HepG2 (cell line): ENCODE measurements at regions not wholly inside any gene's neighbourhood (a gene's known extent, or its start where the extent isn't known, plus 50 kb on each side); places are given as distances from the start of the nearest gene placed in this dataset.

Experiments used
- ATAC-seq: fragments of 200-7000 bp; cut with Tn5 transposase; 3 replicates; pipeline ENCODE4 v1.9.1; 2020; ENCODE audit warnings: mild to moderate bottlenecking, moderate library complexity
- BruUV-seq: library from RNA; stranded (reverse); fragments of 400-500 nt; replicated peaks from 2 replicates; lab custom pipeline; 2021; lab: Mats Ljungman, UMichigan
- CTCF ChIA-PET: fragments of 300-600 bp; formaldehyde crosslinking; extraction: SDS; loops from one replicate; lab custom pipeline; 2021; ENCODE audit warnings: low total read pairs, inconsistent platforms, low intra/inter-chr PET ratio; lab: Yijun Ruan, JAX
- POLR2A ChIA-PET: fragments of 350-600 bp; sonication (Branson Sonifier 250); formaldehyde crosslinking; loops from one replicate; lab custom pipeline; 2020; ENCODE audit warnings: antibody characterized with exemption, inconsistent platforms; lab: Yijun Ruan, JAX
- DNase-seq: peaks from one replicate; pipeline ENCODE4 v3.0.0-alpha.2; 2015; ENCODE audit warnings: low spot score
- FAIRE-seq: peaks from 3 replicates; lab custom pipeline; 2011; peaks lifted over from hg19 to GRCh38; lab: Jason Lieb, UNC
- H2AFZ ChIP-seq: one replicate; pipeline ENCODE4 v1.6.1; 2011; ENCODE audit warnings: low read length, inconsistent platforms
- H3K27ac ChIP-seq: fragments of 300-600 bp; 3 replicates; pipeline ENCODE4 v1.8.0; 2011; ENCODE audit warnings: mixed run types, mild to moderate bottlenecking, mixed read lengths, low read length, inconsistent platforms; ENCODE audit not compliant: insufficient read depth; ENCODE audit errors: extremely low read length
- H3K27me3 ChIP-seq, 2 experiments: fragments of 200-600 bp in 1 of 2; 2 replicates in 1 of 2; 3 replicates in 1 of 2; pipeline versions ENCODE4 v1.6.0 to v1.8.0; 2011; ENCODE audit warnings: low read length in 2 of 2, mild to moderate bottlenecking in 2 of 2, moderate library complexity in 2 of 2, inconsistent platforms in 1 of 2; ENCODE audit not compliant: insufficient read depth in 2 of 2, control insufficient read depth in 1 of 2
- H3K36me3 ChIP-seq, 2 experiments: fragments of 200-600 bp in 1 of 2; replicated peaks in 1 of 2; 2 replicates in 1 of 2; 3 replicates in 1 of 2; pipeline versions ENCODE4 v1.5.1 to v1.8.0; 2011; ENCODE audit warnings: low read length in 2 of 2, inconsistent platforms in 1 of 2; ENCODE audit not compliant: insufficient read depth in 2 of 2, control insufficient read depth in 1 of 2
- H3K4me1 ChIP-seq: 2 replicates; pipeline ENCODE4 v1.5.1; 2012; ENCODE audit warnings: low read length, inconsistent platforms; ENCODE audit not compliant: insufficient read depth
- H3K4me2 ChIP-seq: 2 replicates; pipeline ENCODE4 v1.6.0; 2011; ENCODE audit warnings: low read depth, low read length, inconsistent platforms
- H3K4me3 ChIP-seq, 3 experiments: fragments of 200-600 bp in 1 of 3; sonication (generic), shearing (Covaris generic) in 1 of 3; replicated peaks in 1 of 3; 2 replicates each; pipeline ENCODE4 v1.5.1; 2011 to 2016; ENCODE audit warnings: low read length in 3 of 3, inconsistent platforms in 2 of 3, low read depth in 2 of 3, mild to moderate bottlenecking in 2 of 3, control low read depth in 1 of 3, mixed read lengths in 1 of 3; ENCODE audit not compliant: insufficient read depth in 1 of 3
- H3K79me2 ChIP-seq: one replicate; pipeline ENCODE4 v1.6.1; 2011; ENCODE audit warnings: low read length, inconsistent platforms; ENCODE audit not compliant: insufficient read depth
- H3K9ac ChIP-seq: 2 replicates; pipeline ENCODE4 v1.6.0; 2011; ENCODE audit warnings: mild to moderate bottlenecking, low read depth, low read length, inconsistent platforms; ENCODE audit not compliant: insufficient read depth
- H3K9me3 ChIP-seq: 2 replicates; pipeline ENCODE4 v1.5.1; 2012; ENCODE audit warnings: mild to moderate bottlenecking, low read length
- H4K20me1 ChIP-seq: 2 replicates; pipeline ENCODE4 v1.6.0; 2011; ENCODE audit warnings: inconsistent platforms, mild to moderate bottlenecking, low read length, moderate library complexity; ENCODE audit not compliant: insufficient read depth
- BRF2 ChIP-seq: sonication (generic); formaldehyde crosslinking; IDR thresholded peaks from 2 replicates; pipeline ENCODE4 v1.8.1; 2022; ENCODE audit warnings: mild to moderate bottlenecking, missing genetic modification reagents
- DPF2 ChIP-seq: sonication (generic); formaldehyde crosslinking; IDR thresholded peaks from 2 replicates; pipeline ENCODE4 v1.4.0; 2020; ENCODE audit warnings: mild to moderate bottlenecking, low read depth, missing genetic modification reagents, borderline replicate concordance
- GLI4 ChIP-seq: sonication (generic); formaldehyde crosslinking; IDR thresholded peaks from 2 replicates; pipeline ENCODE4 v1.5.1; 2020; ENCODE audit warnings: missing genetic modification reagents, mild to moderate bottlenecking, moderate library complexity, borderline replicate concordance
- HBP1 ChIP-seq: IDR thresholded peaks from 2 replicates; pipeline ENCODE4 v1.6.1; 2016; ENCODE audit warnings: low read depth, control low read depth
- HMG20B ChIP-seq: conservative IDR thresholded peaks from 2 replicates; pipeline ENCODE4 v1.6.1; 2016; ENCODE audit warnings: missing genetic modification reagents, missing compliant biosample characterization
- KLF9 ChIP-seq: IDR thresholded peaks from 2 replicates; pipeline ENCODE4 v1.6.1; 2016; ENCODE audit warnings: low read depth
- NCOA5 ChIP-seq: sonication (generic); formaldehyde crosslinking; IDR thresholded peaks from 2 replicates; pipeline ENCODE4 v1.4.0; 2020; ENCODE audit warnings: missing genetic modification reagents
- NR2C2 ChIP-seq: sonication (generic); formaldehyde crosslinking; IDR thresholded peaks from 2 replicates; pipeline ENCODE4 v1.4.0; 2020; ENCODE audit warnings: missing genetic modification reagents, mild to moderate bottlenecking, moderate library complexity, borderline replicate concordance
- ZBTB37 ChIP-seq: sonication (generic); formaldehyde crosslinking; IDR thresholded peaks from 2 replicates; pipeline ENCODE4 v1.4.0; 2020; ENCODE audit warnings: mild to moderate bottlenecking, missing genetic modification reagents
- ZBTB38 ChIP-seq: sonication (generic); formaldehyde crosslinking; IDR thresholded peaks from 2 replicates; pipeline ENCODE4 v1.5.1; 2020; ENCODE audit warnings: mild to moderate bottlenecking, missing genetic modification reagents
- ZZZ3 ChIP-seq: sonication (generic); formaldehyde crosslinking; IDR thresholded peaks from 2 replicates; pipeline ENCODE4 v1.4.0; 2020; ENCODE audit warnings: missing genetic modification reagents, mild to moderate bottlenecking, borderline replicate concordance
- WGBS: methylation state at CpG from one replicate; pipeline ENCODE4 v1.1.6; 2017; ENCODE audit warnings: low lambda C conversion rate; 5-methylcytosine and 5-hydroxymethylcytosine counted together
- in situ Hi-C: cut with HindIII; loops from 2 replicates; pipeline ENCODE4 v1.10.0; 2017; ENCODE audit warnings: low pct_unique_long_range_greater_than_20kb; ENCODE audit not compliant: extremely low pct_ligation_motif_present
- intact Hi-C: fragments of 100-400 bp; cut with micrococcal nuclease; formaldehyde crosslinking; loops from one replicate; pipeline ENCODE4 v1.10.0; 2022; ENCODE audit not compliant: unreplicated experiment

GRCh38 chr5:112549127-112549526 is 130.1 kb upstream of the EPB41L4A start:
- ChIA-PET CTCF (no interaction called here), POLR2A (no interaction called here)
- Histone ChIP-seq H3K79me2 (no peaks in the 10 kb centered on the region), H3K4me3 (no peak overlapping the region), H4K20me1 (no peaks in the 10 kb centered on the region), H3K4me2 (no peak overlapping the region), H2AFZ (no peak overlapping the region), H3K27ac (no peak overlapping the region), H3K9me3 (no peaks in the 10 kb centered on the region), H3K27me3 (no peaks in the 10 kb centered on the region), H3K9ac (no peak overlapping the region), H3K4me1 (peaks cover 10% of the 10 kb centered on the region; the same call in 1 of the 2 replicates), H3K36me3 (no peaks in the 10 kb centered on the region)
- in situ Hi-C loops (no loop called here), intact Hi-C loops (no loop called here)
- WGBS = 1% methylated on average over 4 of the region's 4 CpGs
- BruUV-seq = no TSS peak
- FAIRE-seq (no peak), DNase-seq (no peak), ATAC-seq (no peak)
- TF ChIP-seq GLI4 (CRISPR knock-in tag) (no peak), KLF9 (no peak), ZZZ3 (no peak), DPF2 (no peak)

GRCh38 chr5:112549605-112550166 is 130.6 kb upstream of the EPB41L4A start:
- H3K4me3 ChIP-seq = no peak overlapping the region
- H3K27ac ChIP-seq = no peak overlapping the region
- BruUV-seq = no TSS peak
- ATAC-seq = no peak
- ChIA-PET POLR2A (no interaction called here), CTCF (no interaction called here)
- no peaks in the 10 kb centered on the region for H3K79me2 ChIP-seq
- no peaks in the 10 kb centered on the region for H3K27me3 ChIP-seq
- H2AFZ ChIP-seq = no peak overlapping the region
- 7% methylated on average over 2 of the region's 2 CpGs for WGBS
- H3K4me1 ChIP-seq = peaks cover 10% of the 10 kb centered on the region; the same call in 1 of the 2 replicates
- H3K9ac ChIP-seq = no peak overlapping the region
- FAIRE-seq = no peak
- in situ Hi-C loops = loop anchor here (5.0 to 10.0 kb wide), 3 partner anchors 55 to 298 kb away; no protein-coding TSS in a partner anchor
- H3K9me3 ChIP-seq = no peaks in the 10 kb centered on the region
- no peaks in the 10 kb centered on the region for H3K36me3 ChIP-seq
- no peaks in the 10 kb centered on the region for H4K20me1 ChIP-seq
- H3K4me2 ChIP-seq = no peak overlapping the region
- no peak for DNase-seq
- intact Hi-C loops = loop anchor here (2.0 kb wide), 2 partner anchors 141 to 299 kb away; no protein-coding TSS in a partner anchor
- TF ChIP-seq NCOA5 (no peak), ZBTB38 (CRISPR knock-in tag) (no peak), BRF2 (CRISPR knock-in tag) (no peak), NR2C2 (CRISPR knock-in tag) (no peak), ZBTB37 (no peak), HBP1 (CRISPR knock-in tag) (no peak), HMG20B (CRISPR knock-in tag) (no peak)
